ENCODE measurements at regions not wholly inside any gene's neighbourhood (a gene's known extent, or its start where the extent isn't known, plus 50 kb on each side); places are given as distances from the start of the nearest gene placed in this dataset.
"Not testable (repeated sequence)": the region's sequence is repeated elsewhere in the genome, so short reads cannot be mapped to it uniquely, and the experiment has no call there.

DNA sequence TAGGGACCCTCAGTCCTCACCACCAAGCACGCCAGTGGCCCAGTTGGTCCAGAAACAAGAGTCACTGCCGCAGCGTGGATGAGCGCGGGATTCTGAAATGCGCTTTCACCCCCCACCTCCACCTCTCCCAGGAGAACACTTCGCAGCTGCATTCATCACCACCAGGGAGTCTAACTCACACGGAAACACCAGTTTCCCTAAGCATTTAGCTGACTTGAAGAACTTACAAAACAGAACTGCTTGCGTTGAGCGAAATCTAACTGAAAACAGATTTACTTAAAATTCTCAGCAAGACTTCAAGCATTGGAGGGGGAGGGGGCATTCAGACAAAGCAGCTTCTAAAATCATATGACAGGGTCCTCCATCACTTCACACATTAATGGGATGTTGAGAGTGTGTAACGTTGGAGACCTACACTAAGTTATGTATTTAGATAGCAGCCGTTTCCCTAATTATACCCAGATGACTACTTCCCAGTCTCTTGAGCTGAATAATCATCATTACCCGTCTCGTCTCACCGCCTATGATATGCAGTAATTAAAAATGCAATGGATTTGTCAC, 258.2 kb upstream of the IRS2 start:
- DNase-seq = peak; percentile 32

DNA sequence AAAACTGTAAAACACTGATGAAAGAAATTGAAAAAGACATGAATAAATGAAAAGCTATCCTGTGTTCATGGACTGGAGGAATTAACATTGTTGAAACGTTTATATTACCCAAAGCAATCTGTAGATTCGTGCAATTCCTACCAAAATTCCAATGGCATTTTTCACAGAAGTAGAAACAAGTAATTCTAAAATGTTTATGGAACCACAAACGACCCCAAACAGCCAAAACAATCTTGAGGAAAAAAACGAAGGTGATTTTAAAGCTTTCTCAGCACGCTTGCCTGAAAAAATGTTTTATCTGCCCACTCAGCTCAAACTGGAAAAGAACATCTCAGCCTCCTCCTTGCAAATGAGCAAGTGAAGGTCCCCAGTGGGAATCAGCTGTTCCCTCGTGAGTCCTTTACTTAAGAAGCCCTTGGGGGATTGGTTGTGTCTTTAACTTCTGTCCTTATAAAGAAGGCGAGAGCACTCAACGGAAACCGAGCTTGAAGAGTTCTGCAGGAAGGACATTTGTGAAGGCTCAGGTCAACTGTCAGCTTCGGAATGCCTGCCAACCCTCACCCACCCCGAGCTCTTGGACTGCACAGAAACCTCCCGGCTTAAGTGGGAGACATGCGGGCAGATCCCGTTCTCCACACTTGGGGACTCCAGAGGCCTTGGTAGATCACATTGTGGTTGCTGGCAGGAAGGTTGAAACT, 256.0 kb upstream of the IRS2 start:
- no peak for DNase-seq

DNA sequence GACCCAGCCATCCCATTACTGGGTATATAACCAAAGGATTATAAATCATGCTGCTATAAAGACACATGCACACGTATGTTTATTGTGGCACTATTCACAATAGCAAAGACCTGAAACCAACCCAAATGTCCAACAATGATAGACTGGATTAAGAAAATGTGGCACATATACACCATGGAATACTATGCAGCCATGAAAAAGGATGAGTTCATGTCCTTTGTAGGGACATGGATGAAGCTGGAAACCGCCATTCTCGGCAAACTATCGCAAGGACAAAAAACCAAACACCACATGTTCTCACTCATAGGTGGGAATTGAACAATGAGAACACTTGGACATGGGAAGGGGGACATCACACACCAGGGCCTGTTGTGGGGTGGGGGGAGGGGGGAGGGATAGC, 255.3 kb upstream of the IRS2 start:
- DNase-seq = not testable (repeated sequence)

DNA sequence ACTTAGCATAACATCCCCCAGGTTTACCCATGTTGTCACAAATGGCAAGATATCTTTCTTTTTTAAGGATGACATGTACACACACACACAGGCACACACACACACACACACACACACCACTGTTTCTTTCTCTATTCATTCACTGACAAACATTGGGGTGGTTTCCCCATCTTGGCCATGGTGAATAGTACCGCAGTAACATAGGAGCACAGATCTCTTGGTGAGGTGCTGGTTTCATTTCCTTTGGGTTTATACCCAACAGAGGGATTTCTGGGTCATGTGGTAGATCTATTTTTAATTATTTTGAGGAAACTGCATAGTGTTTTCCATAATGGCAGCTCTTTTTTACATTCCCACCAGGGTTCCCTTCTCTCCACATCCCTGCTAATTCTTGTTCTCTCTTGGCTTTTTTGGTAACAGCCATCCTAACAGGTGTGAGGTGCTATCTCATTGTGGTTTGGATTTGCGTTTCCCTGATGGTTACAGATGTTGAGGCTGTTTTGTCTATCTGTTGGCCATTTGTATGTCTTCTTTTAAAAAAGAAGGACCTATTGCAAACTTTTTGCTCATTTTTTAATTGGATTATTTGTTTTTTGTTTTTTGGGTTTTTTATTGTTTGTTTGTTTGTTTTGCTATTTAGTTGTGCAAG, 251.7 kb upstream of the IRS2 start:
- DNase-seq = no peak

DNA sequence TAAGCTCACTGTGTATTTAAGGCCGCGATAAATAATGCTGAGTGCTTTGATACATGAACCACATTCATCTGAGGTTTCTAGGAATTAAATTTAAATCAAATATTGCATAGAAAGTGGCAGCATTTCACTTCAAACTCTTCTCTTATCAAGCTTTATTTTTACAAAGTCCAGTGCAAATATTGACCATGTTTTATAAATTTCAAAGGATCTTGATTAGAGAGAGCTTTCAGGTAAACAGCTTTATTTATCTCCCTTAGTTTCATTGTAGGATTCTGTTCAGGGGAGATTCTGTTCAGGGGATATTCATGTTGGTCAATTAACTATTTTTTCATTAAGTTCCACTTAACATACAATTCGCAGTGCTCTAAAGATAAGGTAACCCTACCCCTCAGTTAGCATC, 249.7 kb upstream of the IRS2 start:
- DNase-seq = no peak

DNA sequence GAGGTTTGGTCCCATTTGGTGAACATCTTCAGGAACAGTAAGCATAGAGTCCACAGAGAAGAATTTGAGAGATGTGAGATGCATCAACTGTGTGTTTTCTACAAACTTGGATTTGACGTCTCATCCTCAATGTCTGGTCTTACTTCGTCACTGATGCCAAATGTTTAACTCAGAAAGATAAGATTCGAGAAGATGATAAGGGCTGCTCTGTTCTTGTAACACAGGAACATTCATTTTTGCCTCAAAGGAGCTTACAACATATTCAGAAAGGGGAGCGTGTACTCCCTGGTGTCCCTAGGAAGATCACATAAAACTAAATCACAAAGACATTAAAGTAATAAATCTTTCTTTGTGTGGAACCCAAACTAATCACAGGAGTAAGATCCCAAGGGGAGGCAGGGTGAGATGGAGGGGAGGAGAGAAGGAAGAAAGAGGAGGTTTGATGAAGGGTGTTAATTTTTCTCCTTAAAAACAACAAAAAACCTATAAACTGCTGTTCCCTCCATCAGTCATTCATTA, 247.7 kb upstream of the IRS2 start:
- no peak for DNase-seq

DNA sequence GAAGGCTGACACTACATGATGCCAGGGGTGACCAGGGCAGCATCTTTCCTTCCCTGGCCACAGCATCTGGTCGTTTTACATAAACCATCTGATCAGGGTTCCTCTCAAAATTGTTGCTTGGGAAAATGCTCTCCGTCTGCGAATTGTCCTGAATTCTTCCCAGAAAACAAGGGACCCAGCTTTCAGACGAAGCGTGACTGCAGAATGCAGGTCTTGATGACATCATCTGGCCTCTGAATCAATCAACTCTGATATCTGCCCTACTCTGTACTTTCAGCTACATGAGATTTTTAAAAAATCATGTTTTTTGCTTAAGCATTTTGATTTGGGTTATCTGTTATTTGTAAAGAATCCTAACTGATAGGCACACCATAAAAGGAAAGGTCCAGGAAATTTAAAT, 246.6 kb upstream of the IRS2 start:
- DNase-seq = no peak

DNA sequence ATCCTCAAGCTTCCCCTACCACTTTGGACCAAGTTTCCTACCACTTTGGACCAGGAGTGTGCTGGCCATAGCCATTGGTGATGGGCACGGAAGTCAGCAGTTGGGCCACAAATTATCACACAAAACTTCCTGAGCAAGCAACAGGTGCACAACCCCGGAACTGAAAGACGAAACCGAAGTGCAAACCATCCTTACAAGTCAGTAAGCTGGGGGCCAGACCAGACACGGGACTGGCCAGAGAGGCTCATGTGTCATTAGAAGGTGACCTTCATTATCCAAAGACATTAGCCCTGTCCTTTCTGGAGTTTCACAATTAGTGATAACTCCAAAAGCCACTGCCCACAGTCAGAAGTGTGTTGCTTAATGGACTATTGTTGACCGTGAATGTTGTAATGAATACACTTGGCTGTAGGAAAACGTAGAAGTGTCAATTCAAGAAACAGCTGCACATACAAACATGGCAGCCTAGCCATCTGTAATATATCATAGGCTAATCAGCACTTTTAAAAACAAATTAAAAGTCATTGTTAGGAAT, 244.1 kb upstream of the IRS2 start:
- DNase-seq = no peak

DNA sequence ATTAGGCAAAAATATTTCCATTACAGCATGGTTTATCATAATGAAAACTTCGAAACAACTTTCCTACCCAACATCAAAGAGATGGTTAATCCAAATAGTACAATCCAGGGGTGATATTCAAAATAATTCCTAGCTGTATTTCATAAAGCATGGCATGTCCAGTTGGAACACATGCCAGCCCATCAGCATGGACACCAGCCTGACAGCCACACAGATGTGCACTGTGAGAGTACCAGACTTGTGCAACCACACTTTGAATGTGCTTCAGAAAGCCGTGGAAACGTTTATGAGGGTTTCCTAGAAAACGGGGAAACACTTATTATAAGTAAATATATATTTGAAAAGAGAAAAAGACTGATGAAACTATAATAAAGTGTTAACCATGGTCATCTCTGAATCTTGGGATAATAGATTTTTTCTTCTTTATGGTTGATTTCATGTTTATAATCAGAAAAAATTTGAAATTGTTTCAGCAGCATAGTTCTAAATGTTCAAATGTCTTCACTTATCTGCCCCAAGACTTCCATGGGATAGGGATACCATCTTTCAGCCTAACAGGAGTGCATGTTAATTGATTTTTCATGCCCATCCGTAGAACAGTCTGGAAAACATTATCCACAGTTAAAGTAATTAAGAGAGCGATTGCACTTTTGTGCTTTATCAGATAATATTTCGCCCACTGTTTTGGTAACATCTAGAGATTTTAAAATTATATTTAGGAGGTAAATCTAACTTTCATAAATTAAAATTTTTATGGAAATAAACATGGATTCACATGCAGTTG, 242.6 kb upstream of the IRS2 start:
- no peak for DNase-seq

DNA sequence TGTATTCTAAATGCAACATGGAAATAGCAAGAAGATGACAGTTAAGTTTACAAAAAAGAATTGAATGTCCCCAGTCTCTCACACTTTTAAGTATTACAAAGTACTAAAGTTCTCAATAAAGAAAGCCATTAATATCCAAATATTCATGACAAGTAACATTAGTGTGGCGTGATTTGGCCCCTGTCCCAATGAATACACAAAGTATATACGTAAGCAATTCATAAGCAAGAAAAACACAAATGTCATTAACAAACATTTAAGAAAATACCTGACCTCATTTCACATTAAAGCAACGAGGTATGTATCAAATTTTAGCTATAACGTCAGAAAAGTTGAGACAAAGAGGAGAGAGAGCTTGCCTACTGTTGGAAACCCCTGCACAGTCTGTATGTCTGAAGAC, 241.9 kb upstream of the IRS2 start:
- DNase-seq = no peak

DNA sequence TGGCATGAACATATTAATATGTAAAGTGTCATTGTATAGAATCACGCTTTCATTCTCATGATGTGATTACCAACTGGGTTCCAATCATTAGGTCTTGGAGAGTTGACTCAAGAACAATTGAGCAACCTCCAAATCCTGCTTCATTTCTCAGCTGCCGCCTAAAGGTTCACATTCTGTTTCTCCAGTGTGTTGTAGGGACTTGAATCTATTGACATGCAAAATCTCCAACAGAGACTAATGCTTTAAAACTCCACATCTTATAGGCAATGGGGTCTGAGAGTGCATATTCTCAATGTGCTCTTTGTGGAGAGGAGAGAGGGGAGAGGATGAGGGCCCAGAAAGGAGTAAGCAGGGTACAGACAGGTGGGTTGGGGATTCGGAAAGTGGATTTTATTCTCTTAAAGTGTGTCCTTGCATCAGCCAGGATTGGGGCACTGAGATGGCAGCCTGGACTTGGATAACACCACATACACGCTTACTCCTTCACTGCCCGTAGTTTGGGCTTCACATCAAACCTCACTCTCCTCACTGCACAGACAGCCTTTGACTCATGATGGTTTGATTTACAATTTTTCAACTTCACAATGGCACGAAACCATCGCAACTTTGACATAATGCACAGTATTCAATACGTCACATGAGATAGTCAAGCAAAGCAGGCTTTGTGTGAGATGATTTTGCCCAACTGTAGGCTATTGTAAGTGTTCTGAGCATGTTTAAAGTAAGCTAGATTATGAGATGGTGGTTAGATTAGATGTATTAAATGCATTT, 241.3 kb upstream of the IRS2 start:
- DNase-seq = no peak

DNA sequence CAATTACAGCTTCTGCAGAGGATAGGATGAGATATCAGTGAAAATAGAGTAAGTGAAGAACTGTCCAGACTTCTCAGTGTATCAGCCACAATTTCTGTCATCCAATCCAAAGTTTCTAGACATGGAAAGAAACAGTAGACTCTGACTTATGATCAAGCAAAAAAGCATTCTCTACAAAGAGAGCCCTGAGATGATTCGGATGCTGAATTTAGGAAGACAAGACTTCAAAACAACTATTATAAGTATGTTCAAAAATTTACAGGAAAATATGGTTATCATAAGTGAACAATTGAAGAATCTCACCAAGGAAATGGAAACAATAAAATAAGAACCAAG, 238.2 kb upstream of the IRS2 start:
- DNase-seq = no peak

DNA sequence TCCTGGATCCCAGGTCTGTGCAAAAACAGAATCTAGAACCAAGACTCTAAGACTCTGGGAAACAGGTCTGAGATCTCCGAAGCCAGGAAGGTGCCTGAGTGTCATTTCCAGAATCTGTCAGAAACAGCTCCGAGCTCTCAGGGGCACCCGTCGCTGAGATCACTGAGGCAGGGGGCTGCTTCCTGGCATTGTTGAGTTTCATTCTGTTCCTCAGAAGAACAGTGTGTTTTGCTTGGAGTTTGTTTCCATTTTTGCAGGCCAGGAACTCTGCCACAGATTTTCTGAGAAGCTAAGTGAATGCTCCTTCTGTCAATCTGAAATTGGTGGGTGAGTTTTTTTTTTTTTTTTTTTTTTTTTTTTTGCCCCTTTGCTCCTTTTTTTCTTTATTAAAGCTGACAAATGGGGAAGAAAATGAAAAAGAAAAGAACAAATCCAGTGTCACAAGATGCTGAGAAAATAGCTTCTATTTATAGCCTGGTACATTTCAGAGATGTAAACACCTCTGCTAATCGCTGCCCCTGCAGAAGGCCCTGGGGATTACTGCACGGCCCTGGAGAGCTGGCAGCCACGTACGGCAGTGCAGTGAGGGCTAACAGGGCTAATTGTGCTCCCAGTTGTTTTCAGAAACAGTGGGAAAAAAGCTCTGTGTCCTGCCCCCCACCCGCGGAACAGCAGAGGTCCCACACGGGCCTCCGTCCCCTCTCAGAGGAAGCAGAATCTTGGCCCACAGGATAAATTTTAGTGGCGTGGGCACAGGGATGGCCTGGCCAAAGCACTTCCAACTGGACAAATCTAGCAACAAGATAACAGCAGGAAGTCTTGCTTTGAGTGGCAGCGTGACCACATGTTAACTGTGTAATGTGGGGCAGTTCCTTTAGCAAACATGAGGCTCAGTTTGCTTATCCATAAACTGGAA, 237.6 kb upstream of the IRS2 start:
- DNase-seq = no peak

DNA sequence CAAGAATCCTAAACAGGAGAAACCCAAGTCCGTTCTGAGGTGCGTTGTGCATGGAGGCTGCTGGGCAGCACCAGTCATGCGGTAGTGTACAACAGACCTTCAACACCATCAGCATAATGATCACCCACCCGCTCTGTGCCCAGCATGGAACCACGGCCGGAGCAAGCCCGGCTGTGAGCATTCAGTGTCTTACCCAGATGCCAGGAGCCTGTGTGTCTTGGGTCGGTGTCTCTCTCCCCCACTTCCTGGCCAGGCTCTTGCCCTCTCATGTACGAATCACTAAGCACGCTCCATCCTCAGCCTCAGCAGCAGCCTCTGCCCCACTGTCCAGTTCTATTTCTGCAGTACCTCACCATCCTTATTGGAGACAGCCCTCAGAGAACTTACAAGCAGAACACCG, 231.6 kb upstream of the IRS2 start:
- no peak for DNase-seq

DNA sequence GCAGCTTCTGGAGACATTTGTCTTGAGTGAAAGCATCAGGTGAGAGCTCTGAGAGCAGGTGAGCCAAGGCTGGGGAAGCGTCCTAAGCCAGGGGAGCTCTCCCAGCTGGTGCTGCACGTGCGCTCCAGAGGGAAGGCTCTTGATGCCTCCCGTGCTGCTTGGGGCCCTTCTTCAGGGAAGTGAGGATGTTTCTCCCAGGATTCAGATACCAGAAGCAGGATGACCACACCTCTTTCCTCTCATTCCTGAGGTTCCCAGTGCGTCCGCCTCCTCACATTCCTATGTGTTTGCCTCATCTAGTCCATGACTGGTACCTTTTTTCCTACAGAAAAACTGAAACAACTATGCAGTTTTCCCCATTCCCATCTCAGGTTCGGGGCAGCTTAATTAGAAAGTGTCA, 231.0 kb upstream of the IRS2 start:
- no peak for DNase-seq

DNA sequence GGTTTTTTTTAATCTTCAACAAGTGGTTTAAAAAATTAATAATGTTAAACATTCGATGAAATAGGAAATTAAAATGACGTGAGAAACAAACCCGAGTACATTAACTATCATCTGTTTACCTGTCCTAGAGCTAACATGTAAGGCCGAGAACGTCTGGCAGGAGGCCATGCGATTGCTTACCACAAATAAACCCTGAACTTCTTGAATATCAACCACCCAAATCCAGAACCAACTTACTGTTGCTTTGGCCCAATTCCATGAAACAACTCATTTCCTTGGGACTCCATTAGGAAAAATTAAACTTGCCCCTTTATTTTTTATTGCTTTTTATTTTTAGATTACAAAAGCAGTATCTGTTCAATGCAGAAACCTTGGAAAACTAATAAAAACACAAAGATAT, 228.9 kb upstream of the IRS2 start:
- no peak for DNase-seq

DNA sequence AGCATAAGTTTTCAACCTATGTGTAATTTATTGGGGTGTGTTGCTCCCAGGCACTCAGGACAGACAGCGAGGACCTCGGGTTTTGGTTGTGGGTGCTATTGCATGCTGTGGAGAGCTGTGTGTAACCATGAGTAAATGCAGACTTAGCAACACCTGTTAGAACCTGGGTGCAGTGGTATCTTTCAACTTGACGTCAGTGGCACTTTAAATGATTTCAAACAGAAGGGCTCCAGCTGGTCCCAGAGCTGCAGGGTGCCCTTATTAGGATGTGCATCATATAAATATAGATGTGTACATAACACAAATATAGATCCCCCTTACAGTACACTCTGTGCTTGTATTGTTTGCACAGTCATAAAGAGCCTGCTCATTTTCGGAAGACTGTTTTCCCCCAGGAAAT, 228.3 kb upstream of the IRS2 start:
- DNase-seq = no peak

DNA sequence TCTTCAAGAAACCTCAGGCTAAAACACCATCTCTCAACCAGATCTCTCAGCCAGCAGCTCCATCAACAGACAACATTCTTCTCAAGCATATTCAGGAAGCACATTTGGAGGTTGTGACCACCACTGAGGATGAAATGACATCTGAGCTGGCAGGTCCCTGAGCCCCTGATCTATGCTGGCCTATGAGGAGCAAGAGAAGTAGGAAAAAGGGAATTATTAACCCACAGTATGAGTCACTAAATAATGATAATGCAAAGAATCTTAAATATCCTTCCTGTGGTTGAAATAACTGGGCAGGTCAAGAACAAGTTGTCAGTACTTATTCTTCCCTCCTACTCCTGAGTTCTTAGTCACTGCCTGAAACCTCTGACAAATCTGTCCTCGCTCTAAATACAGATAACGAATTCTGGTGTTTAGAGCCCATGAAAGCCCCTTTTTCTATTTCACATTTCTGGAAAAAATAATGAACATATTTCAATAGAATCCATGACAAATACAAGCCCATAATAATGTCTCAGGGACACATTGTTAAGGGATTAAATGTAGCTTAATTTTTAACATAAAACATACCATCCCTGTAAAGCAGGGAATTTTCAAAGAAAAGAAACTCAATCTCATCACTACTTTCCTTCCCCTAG, 225.8 kb upstream of the IRS2 start:
- DNase-seq = no peak

DNA sequence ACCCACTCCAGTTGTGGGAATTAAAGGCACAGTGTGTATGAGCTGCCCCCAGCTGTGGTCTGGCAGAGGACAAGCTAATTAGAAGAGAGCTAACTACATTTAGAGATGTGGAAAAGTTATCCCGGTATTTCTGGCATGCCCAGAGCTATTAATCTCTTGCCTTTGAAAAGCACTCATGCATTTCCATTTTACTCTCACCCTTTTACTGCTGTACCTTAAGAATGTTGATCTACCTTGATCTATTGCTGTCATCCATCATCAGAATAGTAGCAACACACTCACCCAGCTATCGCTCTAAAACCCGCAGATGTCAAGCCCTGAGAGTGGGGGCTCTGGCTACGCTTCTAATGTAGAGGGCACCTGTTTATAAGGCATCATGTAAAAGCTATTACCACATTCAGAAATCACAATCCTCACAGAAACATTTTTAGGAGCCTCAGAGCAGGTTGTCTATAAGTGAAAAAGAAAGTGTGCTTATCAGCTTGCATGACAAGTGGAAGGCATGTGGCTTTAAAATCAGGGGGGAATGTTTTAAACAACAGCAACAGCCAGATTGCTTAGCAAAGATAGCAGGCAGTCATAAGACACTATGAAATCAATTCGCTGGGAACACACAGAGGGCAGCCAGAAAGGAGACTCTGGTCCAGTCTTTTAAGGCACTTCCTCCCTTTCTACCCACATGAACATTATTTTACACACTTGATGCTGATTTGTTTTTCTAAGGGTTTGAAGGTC, 224.2 kb upstream of the IRS2 start:
- no peak for DNase-seq

DNA sequence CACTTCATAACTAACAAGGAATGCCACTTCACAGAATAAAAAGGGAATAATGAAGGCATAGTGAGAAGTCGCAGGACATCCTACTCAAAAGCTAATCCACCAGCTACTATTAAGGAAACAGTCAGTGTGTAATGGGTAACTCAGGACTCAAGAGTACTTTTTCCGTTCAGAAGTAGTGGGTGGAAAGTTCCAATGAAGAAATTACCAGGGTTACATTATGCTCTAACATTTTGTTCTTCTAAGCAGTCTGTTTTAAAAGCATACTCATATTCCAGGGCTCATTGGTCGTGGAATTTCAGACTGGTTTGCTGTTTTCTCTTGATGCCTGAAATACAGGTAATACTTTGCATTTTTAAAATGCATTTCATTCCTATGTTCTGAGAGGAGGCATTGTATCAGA, 222.4 kb upstream of the IRS2 start:
- DNase-seq = no peak
